ENCODE measurements at regions not wholly inside any gene's neighbourhood (a gene's known extent, or its start where the extent isn't known, plus 50 kb on each side); places are given as distances from the start of the nearest gene placed in this dataset.
A peak's percentile ranks its signal among the peaks of the same experiment; 100 is the strongest.

GRCh38 chr5:15260356-15261268 is 239.4 kb upstream of the FBXL7 start:
- intact Hi-C loops (cut with micrococcal nuclease), result no loop called here
- no peak for DNase-seq
- peak overlapping the region; percentile 87 for H3K27ac ChIP-seq (replicated peaks)
- no peaks in the 10 kb centered on the region for H3K36me3 ChIP-seq
- H3K9me3 ChIP-seq (replicated peaks), result no peaks in the 10 kb centered on the region
- TF ChIP-seq, protein P1, sequence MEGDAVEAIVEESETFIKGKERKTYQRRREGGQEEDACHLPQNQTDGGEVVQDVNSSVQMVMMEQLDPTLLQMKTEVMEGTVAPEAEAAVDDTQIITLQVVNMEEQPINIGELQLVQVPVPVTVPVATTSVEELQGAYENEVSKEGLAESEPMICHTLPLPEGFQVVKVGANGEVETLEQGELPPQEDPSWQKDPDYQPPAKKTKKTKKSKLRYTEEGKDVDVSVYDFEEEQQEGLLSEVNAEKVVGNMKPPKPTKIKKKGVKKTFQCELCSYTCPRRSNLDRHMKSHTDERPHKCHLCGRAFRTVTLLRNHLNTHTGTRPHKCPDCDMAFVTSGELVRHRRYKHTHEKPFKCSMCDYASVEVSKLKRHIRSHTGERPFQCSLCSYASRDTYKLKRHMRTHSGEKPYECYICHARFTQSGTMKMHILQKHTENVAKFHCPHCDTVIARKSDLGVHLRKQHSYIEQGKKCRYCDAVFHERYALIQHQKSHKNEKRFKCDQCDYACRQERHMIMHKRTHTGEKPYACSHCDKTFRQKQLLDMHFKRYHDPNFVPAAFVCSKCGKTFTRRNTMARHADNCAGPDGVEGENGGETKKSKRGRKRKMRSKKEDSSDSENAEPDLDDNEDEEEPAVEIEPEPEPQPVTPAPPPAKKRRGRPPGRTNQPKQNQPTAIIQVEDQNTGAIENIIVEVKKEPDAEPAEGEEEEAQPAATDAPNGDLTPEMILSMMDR (IDR thresholded peaks at IDR 0.05; ENCODE audit: borderline replicate concordance), result no peak
- peak overlapping the region; percentile 19 for H3K4me3 ChIP-seq
- H3K4me1 ChIP-seq, result peaks cover 40% of the 10 kb centered on the region
- no peaks in the 10 kb centered on the region for H3K27me3 ChIP-seq (ENCODE audit: low read depth)

GRCh38 chr5:15256485-15256884 is 243.5 kb upstream of the FBXL7 start:
- Histone ChIP-seq H3K4me1 (peaks cover 16% of the 10 kb centered on the region), H3K36me3 (no peaks in the 10 kb centered on the region), H3K9me3 (replicated peaks) (no peaks in the 10 kb centered on the region), H3K27ac (replicated peaks) (no peak overlapping the region), H3K4me3 (no peak overlapping the region), H3K27me3 (ENCODE audit: low read depth) (no peaks in the 10 kb centered on the region)
- no peak for DNase-seq
- TF ChIP-seq, protein P1 (IDR thresholded peaks at IDR 0.05; ENCODE audit: borderline replicate concordance), result no peak
- intact Hi-C loops (cut with micrococcal nuclease), result no loop called here

- Histone ChIP-seq H3K27me3 (ENCODE audit: low read depth) (no peaks in the 10 kb centered on the region), H3K9me3 (replicated peaks) (no peaks in the 10 kb centered on the region), H3K36me3 (no peaks in the 10 kb centered on the region), H3K27ac (replicated peaks) (no peak overlapping the region), H3K4me1 (peaks cover 8% of the 10 kb centered on the region), H3K4me3 (no peak overlapping the region)
- intact Hi-C loops (cut with micrococcal nuclease), result no loop called here
- TF ChIP-seq, protein P1 (IDR thresholded peaks at IDR 0.05; ENCODE audit: borderline replicate concordance), result no peak
- no peak for DNase-seq
Observed at GRCh38 chr5:15255576-15255975, 244.4 kb upstream of the FBXL7 start.

DNA sequence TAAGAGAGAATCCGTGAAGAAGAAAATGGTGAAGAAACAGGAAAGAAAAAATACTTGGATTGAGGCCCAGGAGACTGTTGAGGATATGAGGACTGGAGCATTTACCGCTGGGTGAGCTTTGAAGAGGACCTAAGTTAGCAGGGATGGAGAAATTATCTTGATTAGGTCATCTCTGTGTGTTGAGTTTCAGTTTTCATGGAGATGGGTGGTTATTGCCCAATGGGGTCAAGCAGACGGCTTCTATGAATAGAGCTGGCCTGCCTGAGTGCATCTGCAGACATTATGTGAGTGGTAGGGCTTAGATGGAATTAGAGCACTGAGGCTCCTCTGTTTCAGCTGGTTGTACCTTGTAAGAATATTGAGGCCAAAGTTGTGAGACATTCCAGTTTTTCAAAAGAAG is 245.4 kb upstream of the FBXL7 start:
- intact Hi-C loops (cut with micrococcal nuclease), result no loop called here
- no peak overlapping the region for H3K27ac ChIP-seq (replicated peaks)
- TF ChIP-seq, protein P1 (IDR thresholded peaks at IDR 0.05; ENCODE audit: borderline replicate concordance), result no peak
- H3K36me3 ChIP-seq, result no peaks in the 10 kb centered on the region
- H3K27me3 ChIP-seq (ENCODE audit: low read depth), result no peaks in the 10 kb centered on the region
- H3K4me1 ChIP-seq, result no peaks in the 10 kb centered on the region
- no peaks in the 10 kb centered on the region for H3K9me3 ChIP-seq (replicated peaks)
- DNase-seq, result no peak
- no peak overlapping the region for H3K4me3 ChIP-seq

- Histone ChIP-seq H3K36me3 (no peaks in the 10 kb centered on the region), H3K27ac (replicated peaks) (no peak overlapping the region), H3K27me3 (ENCODE audit: low read depth) (no peaks in the 10 kb centered on the region), H3K4me1 (no peaks in the 10 kb centered on the region), H3K4me3 (no peak overlapping the region), H3K9me3 (replicated peaks) (no peaks in the 10 kb centered on the region)
- TF ChIP-seq, protein P1 (IDR thresholded peaks at IDR 0.05; ENCODE audit: borderline replicate concordance), result no peak
- no peak for DNase-seq
- intact Hi-C loops (cut with micrococcal nuclease), result no loop called here
Observed at GRCh38 chr5:15252331-15252730, 247.6 kb upstream of the FBXL7 start.
